Left lung (tissue), 4 donors: ENCODE measurements at regions not wholly inside any gene's neighbourhood (a gene's known extent, or its start where the extent isn't known, plus 50 kb on each side); places are given as distances from the start of the nearest gene placed in this dataset.

Experiments used
- ATAC-seq: fragments of 200-7000 bp; cut with Tn5 transposase; one replicate; pipeline ENCODE4 v1.9.1; 2020; ENCODE audit warnings: moderate library complexity
- DNase-seq, 4 donors: peaks; one replicate each; pipeline ENCODE4 v3.0.0-alpha.2; 2013 to 2020
- H3K27ac ChIP-seq, 2 donors: fragments of 200-600 bp; sonication (generic) in 1 of 2; one replicate each; pipeline versions ENCODE4 v1.5.0 to v1.8.0; 2020 to 2021
- H3K27me3 ChIP-seq, 2 donors: fragments of 200-600 bp; sonication (generic) in 1 of 2; one replicate each; pipeline versions ENCODE4 v1.5.0 to v1.8.0; 2020 to 2021
- H3K36me3 ChIP-seq, 2 donors: fragments of 200-600 bp; sonication (generic) in 1 of 2; one replicate each; pipeline versions ENCODE4 v1.5.0 to v1.8.0; 2020 to 2021
- H3K4me1 ChIP-seq, 2 donors: fragments of 200-600 bp; one replicate each; pipeline ENCODE4 v1.8.0; 2021
- H3K4me3 ChIP-seq, 2 donors: fragments of 200-600 bp; sonication (generic) in 1 of 2; one replicate each; pipeline versions ENCODE4 v1.5.0 to v1.8.0; 2020 to 2021; ENCODE audit warnings: mild to moderate bottlenecking in 1 of 2
- H3K9me3 ChIP-seq, 2 donors: fragments of 200-600 bp; sonication (generic) in 1 of 2; one replicate each; pipeline versions ENCODE4 v1.5.0 to v1.8.0; 2020 to 2021
- CTCF ChIP-seq, 2 donors: fragments of 200-600 bp; sonication (generic) in 1 of 2; IDR thresholded peaks; one replicate each; pipeline versions ENCODE4 v1.5.0 to v1.8.0; 2021; ENCODE audit warnings: antibody characterized with exemption in 2 of 2
- intact Hi-C, 2 donors: fragments of 100-400 bp; cut with DNase I; formaldehyde crosslinking; loops; one replicate each; pipeline versions ENCODE4 v1.11.2 to v1.14.2; 2022
- donor health status: DM: no; HTN: yes; CAD: no.
- donor health status: DM: no; HTN: no; CAD: no.

GRCh38 chr3:78516437-78516836 lies 1251.4 kb downstream of the ROBO1 start:
- H3K4me3 ChIP-seq: no peak overlapping the region
- no peak overlapping the region for H3K27ac ChIP-seq
- DNase-seq: no peak
- H3K9me3 ChIP-seq: no peaks in the 10 kb centered on the region
- no peak for ATAC-seq
- TF ChIP-seq CTCF (IDR thresholded peaks at IDR 0.05): no peak
- peaks cover 0 to 4% of the 10 kb centered on the region in 2 donors for H3K4me1 ChIP-seq
- intact Hi-C loops: no loop called here
- H3K27me3 ChIP-seq: no peaks in the 10 kb centered on the region
- no peaks in the 10 kb centered on the region for H3K36me3 ChIP-seq

- TF ChIP-seq CTCF (IDR thresholded peaks at IDR 0.05): no peak
- DNase-seq (no peak), ATAC-seq (no peak)
- Histone ChIP-seq H3K4me1 (peaks cover 0 to 4% of the 10 kb centered on the region in 2 donors), H3K4me3 (no peak overlapping the region), H3K27ac (no peak overlapping the region), H3K9me3 (no peaks in the 10 kb centered on the region), H3K36me3 (no peaks in the 10 kb centered on the region), H3K27me3 (no peaks in the 10 kb centered on the region)
- intact Hi-C loops: no loop called here
These were observed 1250.9 kb downstream of the ROBO1 start for GRCh38 chr3:78516937-78517336.

- peak in 2 of 4 donors; percentile 10 to 25 for DNase-seq
- peaks cover 0 to 4% of the 10 kb centered on the region in 2 donors for H3K4me1 ChIP-seq
- intact Hi-C loops: no loop called here
- no peaks in the 10 kb centered on the region for H3K9me3 ChIP-seq
- no peak overlapping the region for H3K4me3 ChIP-seq
- H3K27me3 ChIP-seq: no peaks in the 10 kb centered on the region
- no peak for TF ChIP-seq CTCF (IDR thresholded peaks at IDR 0.05)
- no peaks in the 10 kb centered on the region for H3K36me3 ChIP-seq
- no peak overlapping the region for H3K27ac ChIP-seq
- ATAC-seq: peak; percentile 38
These were observed 1249.8 kb downstream of the ROBO1 start for GRCh38 chr3:78517965-78518364.

GRCh38 chr3:78519281-78519680 lies 1248.5 kb downstream of the ROBO1 start:
- TF ChIP-seq CTCF (IDR thresholded peaks at IDR 0.05): no peak
- Histone ChIP-seq H3K36me3 (no peaks in the 10 kb centered on the region), H3K4me3 (no peak overlapping the region), H3K27ac (no peak overlapping the region), H3K4me1 (peaks cover 0 to 4% of the 10 kb centered on the region in 2 donors), H3K27me3 (no peaks in the 10 kb centered on the region), H3K9me3 (no peaks in the 10 kb centered on the region)
- DNase-seq (no peak), ATAC-seq (no peak)
- intact Hi-C loops: no loop called here

- H3K9me3 ChIP-seq: peaks cover 0 to 5% of the 10 kb centered on the region in 2 donors
- no peaks in the 10 kb centered on the region for H3K36me3 ChIP-seq
- no peak overlapping the region for H3K27ac ChIP-seq
- DNase-seq (no peak), ATAC-seq (no peak)
- no peak overlapping the region for H3K4me3 ChIP-seq
- H3K4me1 ChIP-seq: no peaks in the 10 kb centered on the region
- H3K27me3 ChIP-seq: no peaks in the 10 kb centered on the region
- intact Hi-C loops: no loop called here
- no peak for TF ChIP-seq CTCF (IDR thresholded peaks at IDR 0.05)
These were observed 1238.2 kb downstream of the ROBO1 start for GRCh38 chr3:78529601-78530000.
